MCF 10A (cell line): ENCODE measurements at regions not wholly inside any gene's neighbourhood (a gene's known extent, or its start where the extent isn't known, plus 50 kb on each side); places are given as distances from the start of the nearest gene placed in this dataset.

Experiments
- BruUV-seq: library from RNA; stranded (reverse); fragments of 400-500 nt; replicated peaks from 2 replicates; lab custom pipeline; 2021; lab: Mats Ljungman, UMichigan
- CTCF ChIA-PET: fragments of 300-600 bp; sonication (Branson Sonifier 250); formaldehyde crosslinking; extraction: SDS; loops from one replicate; lab custom pipeline; 2021; ENCODE audit warnings: antibody characterized with exemption, inconsistent platforms; lab: Yijun Ruan, JAX
- POLR2A ChIA-PET: fragments of 300-600, 350-650 bp; sonication (Branson Sonifier 250); formaldehyde crosslinking; extraction: SDS; loops from one replicate; lab custom pipeline; 2020; ENCODE audit warnings: antibody characterized with exemption, inconsistent platforms; lab: Yijun Ruan, JAX
- DNase-seq: peaks from one replicate; pipeline ENCODE4 v3.0.0-alpha.2; 2018; ENCODE audit not compliant: unreplicated experiment
- H3K27ac Mint-ChIP-seq: one replicate; pipeline ENCODE4 v1.8.0; 2022; ENCODE audit warnings: mild to moderate bottlenecking, low read depth, mixed read lengths; ENCODE audit not compliant: unreplicated experiment
- H3K27me3 Mint-ChIP-seq: one replicate; pipeline ENCODE4 v1.8.0; 2022; ENCODE audit warnings: mixed read lengths; ENCODE audit not compliant: insufficient read depth, unreplicated experiment
- H3K36me3 Mint-ChIP-seq: one replicate; pipeline ENCODE4 v1.8.0; 2022; ENCODE audit warnings: mild to moderate bottlenecking, moderate library complexity, mixed read lengths; ENCODE audit not compliant: insufficient read depth, unreplicated experiment
- H3K4me1 Mint-ChIP-seq: one replicate; pipeline ENCODE4 v1.8.0; 2022; ENCODE audit warnings: mixed read lengths; ENCODE audit not compliant: insufficient read depth, unreplicated experiment
- H3K4me3 Mint-ChIP-seq: one replicate; pipeline ENCODE4 v1.8.0; 2022; ENCODE audit warnings: mild to moderate bottlenecking, moderate library complexity, mixed read lengths; ENCODE audit not compliant: unreplicated experiment
- H3K9me3 Mint-ChIP-seq: one replicate; pipeline ENCODE4 v1.8.0; 2022; ENCODE audit warnings: mixed read lengths; ENCODE audit not compliant: unreplicated experiment
- intact Hi-C: fragments of 100-400 bp; cut with micrococcal nuclease; formaldehyde crosslinking; loops from 2 replicates; pipeline ENCODE4 v1.14.1; 2022
- TF ChIP-seq, protein P1 (sequence below): fragments of 200-600 bp; IDR thresholded peaks from one replicate; pipeline ENCODE4 v1.8.0; 2022; ENCODE audit warnings: antibody characterized with exemption, mild to moderate bottlenecking; ENCODE audit not compliant: unreplicated experiment

DNA sequence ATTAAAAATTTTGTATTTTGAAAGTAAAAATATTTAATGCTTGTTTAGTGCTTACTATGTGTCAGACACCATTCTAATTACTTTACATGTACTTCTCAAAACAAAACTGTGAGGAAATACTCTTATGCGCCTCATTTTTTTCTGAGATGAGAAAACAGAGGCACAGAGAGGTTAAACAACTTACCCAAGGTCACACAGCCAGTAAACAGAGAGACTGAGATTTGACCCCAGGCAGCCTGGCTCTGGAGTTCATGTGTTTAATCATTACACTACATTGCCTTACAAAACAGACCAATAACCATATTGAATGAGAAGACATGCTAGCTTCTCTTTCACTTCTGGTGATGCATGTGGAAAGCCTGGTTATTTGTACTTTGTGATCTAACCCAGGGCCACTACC, 86.3 kb downstream of the IGSF1 start:
- Mint-ChIP-seq H3K9me3 (no peaks in the 10 kb centered on the region), H3K36me3 (no peaks in the 10 kb centered on the region), H3K4me3 (no peak overlapping the region), H3K27me3 (peaks cover 44% of the 10 kb centered on the region), H3K4me1 (no peaks in the 10 kb centered on the region), H3K27ac (no peak overlapping the region)
- TF ChIP-seq, protein P1, sequence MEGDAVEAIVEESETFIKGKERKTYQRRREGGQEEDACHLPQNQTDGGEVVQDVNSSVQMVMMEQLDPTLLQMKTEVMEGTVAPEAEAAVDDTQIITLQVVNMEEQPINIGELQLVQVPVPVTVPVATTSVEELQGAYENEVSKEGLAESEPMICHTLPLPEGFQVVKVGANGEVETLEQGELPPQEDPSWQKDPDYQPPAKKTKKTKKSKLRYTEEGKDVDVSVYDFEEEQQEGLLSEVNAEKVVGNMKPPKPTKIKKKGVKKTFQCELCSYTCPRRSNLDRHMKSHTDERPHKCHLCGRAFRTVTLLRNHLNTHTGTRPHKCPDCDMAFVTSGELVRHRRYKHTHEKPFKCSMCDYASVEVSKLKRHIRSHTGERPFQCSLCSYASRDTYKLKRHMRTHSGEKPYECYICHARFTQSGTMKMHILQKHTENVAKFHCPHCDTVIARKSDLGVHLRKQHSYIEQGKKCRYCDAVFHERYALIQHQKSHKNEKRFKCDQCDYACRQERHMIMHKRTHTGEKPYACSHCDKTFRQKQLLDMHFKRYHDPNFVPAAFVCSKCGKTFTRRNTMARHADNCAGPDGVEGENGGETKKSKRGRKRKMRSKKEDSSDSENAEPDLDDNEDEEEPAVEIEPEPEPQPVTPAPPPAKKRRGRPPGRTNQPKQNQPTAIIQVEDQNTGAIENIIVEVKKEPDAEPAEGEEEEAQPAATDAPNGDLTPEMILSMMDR = no peak
- POLR2A ChIA-PET = no interaction called here
- no peak for DNase-seq
- no TSS peak for BruUV-seq
- intact Hi-C loops = no loop called here
- CTCF ChIA-PET = no interaction called here

GRCh38 chrX:131201986-131202385, 87.1 kb downstream of the IGSF1 start:
- H3K27me3 Mint-ChIP-seq = peaks cover 51% of the 10 kb centered on the region
- H3K27ac Mint-ChIP-seq = no peak overlapping the region
- BruUV-seq = no TSS peak
- CTCF ChIA-PET = no interaction called here
- no peaks in the 10 kb centered on the region for H3K9me3 Mint-ChIP-seq
- POLR2A ChIA-PET = no interaction called here
- no peaks in the 10 kb centered on the region for H3K4me1 Mint-ChIP-seq
- TF ChIP-seq, protein P1 = no peak
- no peak overlapping the region for H3K4me3 Mint-ChIP-seq
- intact Hi-C loops = no loop called here
- H3K36me3 Mint-ChIP-seq = no peaks in the 10 kb centered on the region
- no peak for DNase-seq

- Mint-ChIP-seq H3K36me3 (no peaks in the 10 kb centered on the region), H3K4me1 (no peaks in the 10 kb centered on the region), H3K27ac (no peak overlapping the region), H3K4me3 (no peak overlapping the region), H3K27me3 (peaks cover 58% of the 10 kb centered on the region), H3K9me3 (no peaks in the 10 kb centered on the region)
- BruUV-seq = no TSS peak
- TF ChIP-seq, protein P1 = no peak
- peak; percentile 26 for DNase-seq
- CTCF ChIA-PET = no interaction called here
- POLR2A ChIA-PET = no interaction called here
- intact Hi-C loops = no loop called here
Measured at GRCh38 chrX:131199091-131199490, 90.0 kb downstream of the IGSF1 start.

- Mint-ChIP-seq H3K4me1 (no peaks in the 10 kb centered on the region), H3K27me3 (peaks cover 91% of the 10 kb centered on the region), H3K9me3 (no peaks in the 10 kb centered on the region), H3K36me3 (no peaks in the 10 kb centered on the region), H3K4me3 (no peak overlapping the region), H3K27ac (no peak overlapping the region)
- POLR2A ChIA-PET = no interaction called here
- CTCF ChIA-PET = no interaction called here
- intact Hi-C loops = no loop called here
- TF ChIP-seq, protein P1 = no peak
- no TSS peak for BruUV-seq
- no peak for DNase-seq
Measured at GRCh38 chrX:131187206-131187605, 101.9 kb downstream of the IGSF1 start.
